OCI-LY3 (cell line): ENCODE measurements at regions not wholly inside any gene's neighbourhood (a gene's known extent, or its start where the extent isn't known, plus 50 kb on each side); places are given as distances from the start of the nearest gene placed in this dataset.

Experiments
- H2AFZ ChIP-seq: fragments of 200-600, 300-600 bp; shearing (Covaris generic); 2 replicates; pipeline ENCODE4 v1.6.0; 2014; ENCODE audit warnings: antibody characterized with exemption, low read depth, low read length
- H3K27ac ChIP-seq: fragments of 200-600, 300-600 bp; sonication (generic); 2 replicates; pipeline ENCODE4 v1.5.1; 2014; ENCODE audit warnings: mild to moderate bottlenecking, low read length, moderate library complexity, mixed read lengths
- H3K27me3 ChIP-seq: fragments of 200-600, 300-600 bp; sonication (generic); 2 replicates; pipeline ENCODE4 v1.6.1; 2014; ENCODE audit warnings: low read depth, low read length, mixed read lengths
- H3K36me3 ChIP-seq: fragments of 200-600, 300-600 bp; sonication (generic); replicated peaks from 2 replicates; pipeline ENCODE3; 2014; ENCODE audit warnings: low read depth, low read length, mixed read lengths
- H3K4me1 ChIP-seq: fragments of 300-600, 200-600 bp; sonication (generic); 2 replicates; pipeline ENCODE4 v1.6.1; 2014; ENCODE audit warnings: low read length, mixed read lengths
- H3K4me2 ChIP-seq: fragments of 200-600, 300-600 bp; sonication (generic); 2 replicates; pipeline ENCODE4 v1.6.1; 2014; ENCODE audit warnings: low read length, mixed read lengths
- H3K4me3 ChIP-seq: fragments of 300-600, 200-600 bp; sonication (generic); 2 replicates; pipeline ENCODE4 v1.5.1; 2014; ENCODE audit warnings: antibody characterized with exemption, mild to moderate bottlenecking, low read length, moderate library complexity
- H3K79me2 ChIP-seq: fragments of 300-600, 200-600 bp; shearing (Covaris generic); 2 replicates; pipeline ENCODE4 v1.6.1; 2014; ENCODE audit warnings: mild to moderate bottlenecking, low read length, mixed read lengths
- H3K9ac ChIP-seq: fragments of 300-600, 200-600 bp; shearing (Covaris generic); 2 replicates; pipeline ENCODE4 v1.6.0; 2014; ENCODE audit warnings: mild to moderate bottlenecking, low read length, moderate library complexity
- H3K9me3 ChIP-seq: fragments of 200-600, 300-600 bp; shearing (Covaris generic); 2 replicates; pipeline ENCODE4 v1.6.1; 2014; ENCODE audit warnings: low read length, mixed read lengths; ENCODE audit not compliant: insufficient read depth
- H4K20me1 ChIP-seq: fragments of 200-600, 300-600 bp; sonication (generic); 2 replicates; pipeline ENCODE4 v1.6.1; 2016; ENCODE audit warnings: low read length, mixed read lengths; ENCODE audit not compliant: insufficient read depth
- EZH2phosphoT487 ChIP-seq: fragments of 200-600 bp; shearing (Covaris generic); IDR thresholded peaks from 2 replicates; pipeline ENCODE4 v1.6.1; 2018; ENCODE audit warnings: antibody characterized with exemption, mixed run types, low read depth
- TF ChIP-seq, protein P1 (sequence below): fragments of 200-600, 300-600 bp; sonication (generic); IDR thresholded peaks from 2 replicates; pipeline ENCODE4 v1.5.1; 2014; ENCODE audit warnings: antibody characterized with exemption, low read length, low read depth

DNA sequence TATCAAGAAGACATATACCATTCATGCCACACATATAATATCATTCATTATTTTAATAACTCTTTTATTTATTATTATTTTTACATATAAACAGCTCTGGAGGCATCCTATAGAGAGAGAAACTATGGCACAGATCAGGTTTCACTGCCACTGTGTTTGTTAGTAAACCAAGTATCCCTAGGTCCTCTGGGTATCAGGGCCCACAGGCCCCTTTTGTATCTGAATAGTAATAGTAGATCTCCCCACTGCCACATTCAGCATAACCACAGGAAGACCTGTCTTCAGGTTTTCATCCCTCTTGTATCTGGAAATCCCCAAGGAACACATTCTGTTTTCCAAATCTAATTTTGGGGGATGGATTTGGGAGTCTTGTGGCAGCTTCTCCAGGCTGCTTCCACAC lies 94.0 kb downstream of the SPATA31D1 start:
- no peaks in the 10 kb centered on the region for H3K27me3 ChIP-seq
- no peak overlapping the region for H3K4me2 ChIP-seq
- H4K20me1 ChIP-seq: no peaks in the 10 kb centered on the region
- TF ChIP-seq, protein P1, sequence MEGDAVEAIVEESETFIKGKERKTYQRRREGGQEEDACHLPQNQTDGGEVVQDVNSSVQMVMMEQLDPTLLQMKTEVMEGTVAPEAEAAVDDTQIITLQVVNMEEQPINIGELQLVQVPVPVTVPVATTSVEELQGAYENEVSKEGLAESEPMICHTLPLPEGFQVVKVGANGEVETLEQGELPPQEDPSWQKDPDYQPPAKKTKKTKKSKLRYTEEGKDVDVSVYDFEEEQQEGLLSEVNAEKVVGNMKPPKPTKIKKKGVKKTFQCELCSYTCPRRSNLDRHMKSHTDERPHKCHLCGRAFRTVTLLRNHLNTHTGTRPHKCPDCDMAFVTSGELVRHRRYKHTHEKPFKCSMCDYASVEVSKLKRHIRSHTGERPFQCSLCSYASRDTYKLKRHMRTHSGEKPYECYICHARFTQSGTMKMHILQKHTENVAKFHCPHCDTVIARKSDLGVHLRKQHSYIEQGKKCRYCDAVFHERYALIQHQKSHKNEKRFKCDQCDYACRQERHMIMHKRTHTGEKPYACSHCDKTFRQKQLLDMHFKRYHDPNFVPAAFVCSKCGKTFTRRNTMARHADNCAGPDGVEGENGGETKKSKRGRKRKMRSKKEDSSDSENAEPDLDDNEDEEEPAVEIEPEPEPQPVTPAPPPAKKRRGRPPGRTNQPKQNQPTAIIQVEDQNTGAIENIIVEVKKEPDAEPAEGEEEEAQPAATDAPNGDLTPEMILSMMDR: no peak
- TF ChIP-seq EZH2phosphoT487: no peak
- H3K27ac ChIP-seq: no peak overlapping the region
- no peak overlapping the region for H3K4me3 ChIP-seq
- H3K9ac ChIP-seq: no peak overlapping the region
- no peaks in the 10 kb centered on the region for H3K36me3 ChIP-seq
- no peaks in the 10 kb centered on the region for H3K9me3 ChIP-seq
- peaks cover 14% of the 10 kb centered on the region for H3K4me1 ChIP-seq
- H3K79me2 ChIP-seq: no peaks in the 10 kb centered on the region
- no peak overlapping the region for H2AFZ ChIP-seq

GRCh38 chr9:82088591-82088990 lies 100.0 kb downstream of the SPATA31D1 start:
- TF ChIP-seq EZH2phosphoT487: no peak
- TF ChIP-seq, protein P1: no peak
- H3K4me1 ChIP-seq: peaks cover 27% of the 10 kb centered on the region
- no peaks in the 10 kb centered on the region for H3K36me3 ChIP-seq
- no peak overlapping the region for H2AFZ ChIP-seq
- H4K20me1 ChIP-seq: no peaks in the 10 kb centered on the region
- H3K79me2 ChIP-seq: no peaks in the 10 kb centered on the region
- H3K9me3 ChIP-seq: no peaks in the 10 kb centered on the region
- H3K4me2 ChIP-seq: no peak overlapping the region
- H3K4me3 ChIP-seq: no peak overlapping the region
- no peak overlapping the region for H3K9ac ChIP-seq
- H3K27me3 ChIP-seq: no peaks in the 10 kb centered on the region
- no peak overlapping the region for H3K27ac ChIP-seq

DNA sequence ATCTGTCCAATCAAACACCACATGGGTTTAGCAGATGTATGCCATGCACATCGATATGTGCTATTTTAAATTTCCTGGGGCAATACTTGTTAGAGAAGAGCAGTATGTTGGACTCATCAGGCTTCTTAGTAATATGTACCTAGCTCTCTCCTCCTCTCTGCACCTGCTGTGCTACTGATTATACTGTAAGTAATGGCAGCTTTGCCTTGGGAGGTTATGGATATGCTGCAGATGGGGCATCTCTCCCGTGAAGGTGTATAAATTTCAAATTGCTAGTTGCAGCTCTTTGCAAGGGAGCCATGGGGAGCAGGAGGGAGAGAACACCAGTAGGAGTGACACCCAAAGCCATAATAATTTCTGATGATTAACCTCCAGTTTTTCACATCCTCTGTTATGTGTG lies 101.5 kb downstream of the SPATA31D1 start:
- Histone ChIP-seq H2AFZ (no peak overlapping the region), H3K36me3 (no peaks in the 10 kb centered on the region), H3K9ac (no peak overlapping the region), H3K27me3 (no peaks in the 10 kb centered on the region), H3K4me2 (no peak overlapping the region), H3K79me2 (no peaks in the 10 kb centered on the region), H3K4me3 (no peak overlapping the region), H4K20me1 (no peaks in the 10 kb centered on the region), H3K9me3 (no peaks in the 10 kb centered on the region), H3K4me1 (peaks cover 34% of the 10 kb centered on the region), H3K27ac (no peak overlapping the region)
- TF ChIP-seq, protein P1: no peak
- no peak for TF ChIP-seq EZH2phosphoT487

DNA sequence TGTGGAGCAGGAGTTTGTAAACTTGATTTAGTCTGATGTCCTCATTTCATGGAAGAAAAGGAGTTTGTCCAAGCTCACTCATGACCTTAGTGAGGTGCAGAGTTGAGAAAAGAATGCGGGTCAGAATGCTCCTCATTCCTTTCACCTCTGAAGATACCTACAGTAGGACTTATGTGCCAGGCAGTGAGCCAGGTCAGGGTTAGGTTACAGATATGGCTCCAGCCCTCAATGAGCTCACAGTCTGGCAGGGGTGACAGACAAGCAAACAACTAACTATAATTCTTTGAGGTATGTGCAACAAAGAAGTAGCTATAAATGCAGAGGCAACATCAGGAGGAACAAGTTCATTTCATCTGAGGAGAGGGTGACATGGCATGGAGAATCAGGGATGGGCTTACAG lies 102.5 kb downstream of the SPATA31D1 start:
- H2AFZ ChIP-seq: peak overlapping the region; percentile 8; the same call in 1 of the 2 replicates
- H3K79me2 ChIP-seq: no peaks in the 10 kb centered on the region
- H3K27me3 ChIP-seq: no peaks in the 10 kb centered on the region
- H3K4me3 ChIP-seq: no peak overlapping the region
- H3K9me3 ChIP-seq: no peaks in the 10 kb centered on the region
- H3K27ac ChIP-seq: no peak overlapping the region
- no peaks in the 10 kb centered on the region for H3K36me3 ChIP-seq
- H3K4me1 ChIP-seq: peaks cover 34% of the 10 kb centered on the region
- H4K20me1 ChIP-seq: no peaks in the 10 kb centered on the region
- H3K9ac ChIP-seq: no peak overlapping the region
- TF ChIP-seq, protein P1: no peak
- TF ChIP-seq EZH2phosphoT487: no peak
- peak overlapping the region; percentile 71 for H3K4me2 ChIP-seq
